ENCODE measurements at regions not wholly inside any gene's neighbourhood (a gene's known extent, or its start where the extent isn't known, plus 50 kb on each side); places are given as distances from the start of the nearest gene placed in this dataset.

GRCh38 chr4:24662542-24662941, 78.2 kb upstream of the DHX15 start:
- Histone ChIP-seq H3K27ac (ENCODE audit: insufficient read depth, low read depth, low read length) (no peak overlapping the region), H3K79me2 (ENCODE audit: control insufficient read depth, insufficient read depth, low read length) (no peaks in the 10 kb centered on the region), H3K36me3 (ENCODE audit: control insufficient read depth in 2 of 2, extremely low read depth in 1 of 2, insufficient read depth in 2 of 2, low read length in 2 of 2) (no peaks in the 10 kb centered on the region), H3K4me1 (ENCODE audit: control insufficient read depth, extremely low read depth, insufficient read depth, low read length) (no peaks in the 10 kb centered on the region), H3K9ac (replicated peaks; ENCODE audit: extremely low read depth, insufficient read depth, low read length) (no peak overlapping the region), H4K20me1 (replicated peaks; ENCODE audit: control insufficient read depth, extremely low read depth, insufficient read depth, low read length) (no peaks in the 10 kb centered on the region), H2AFZ (ENCODE audit: low read depth, low read length) (no peak overlapping the region), H3K4me3 (replicated peaks in 1 of 3; ENCODE audit: insufficient read depth in 1 of 3, low read depth in 1 of 3, low read length in 3 of 3) (no peak overlapping the region), H3K27me3 (ENCODE audit: control insufficient read depth in 2 of 2, insufficient read depth in 2 of 2, low read length in 2 of 2) (peaks cover 0 to 6% of the 10 kb centered on the region in 2 experiments), H3K4me2 (ENCODE audit: insufficient read depth, low read length) (no peak overlapping the region), H3K9me3 (replicated peaks; ENCODE audit: control insufficient read depth, insufficient read depth, low read length) (no peaks in the 10 kb centered on the region), H3K9me1 (replicated peaks; ENCODE audit: control insufficient read depth, extremely low read depth, insufficient read depth, low read length) (no peaks in the 10 kb centered on the region)
- POLR2A ChIA-PET = no interaction called here
- BruUV-seq (replicated peaks) = no TSS peak
- no peak for FAIRE-seq
- no peak for DNase-seq (ENCODE audit: low read depth, low spot score)
- intact Hi-C loops (cut with micrococcal nuclease) (no loop called here), dilution Hi-C loops (cut with MboI; ENCODE audit: extremely low pct_ligation_motif_present, low sequenced_read_pairs) (no loop called here)
- CTCF ChIA-PET = interaction anchor here (1.0 kb wide), 1 partner anchor 25 kb away, joined by 3 read pairs; no protein-coding TSS in a partner anchor
- TF ChIP-seq GATA2 (IDR thresholded peaks at IDR 0.05; ENCODE audit: insufficient read depth, insufficient read length, low read depth, low read length) (no peak), CTCF (IDR thresholded peaks at IDR 0.05; ENCODE audit: extremely low read depth in 1 of 2, insufficient read depth in 1 of 2, low read depth in 1 of 2, low read length in 2 of 2) (no peak), FOS (IDR thresholded peaks at IDR 0.05; ENCODE audit: borderline replicate concordance, insufficient read depth, low read length) (no peak), POLR2A (IDR thresholded peaks at IDR 0.05; ENCODE audit: low read depth, low read length) (no peak), POLR2AphosphoS5 (IDR thresholded peaks at IDR 0.05; ENCODE audit: insufficient read depth, low read depth, low read length) (no peak), JUN (IDR thresholded peaks at IDR 0.05; ENCODE audit: borderline replicate concordance, insufficient read depth, insufficient read length, low read depth) (no peak), EZH2 (IDR thresholded peaks at IDR 0.05; ENCODE audit: borderline replicate concordance, low read depth, low read length, severe bottlenecking) (no peak), MYC (IDR thresholded peaks at IDR 0.05; ENCODE audit: low read depth, low read length) (no peak), MAX (IDR thresholded peaks at IDR 0.05; ENCODE audit: insufficient read depth, insufficient read length) (no peak)

Measured in endothelial cell of umbilical vein (primary cell).